ENCODE measurements at regions not wholly inside any gene's neighbourhood (a gene's known extent, or its start where the extent isn't known, plus 50 kb on each side); places are given as distances from the start of the nearest gene placed in this dataset.

GRCh38 chr16:52757746-52758472 lies 211.0 kb upstream of the TOX3 start:
- TF ChIP-seq, protein P1, sequence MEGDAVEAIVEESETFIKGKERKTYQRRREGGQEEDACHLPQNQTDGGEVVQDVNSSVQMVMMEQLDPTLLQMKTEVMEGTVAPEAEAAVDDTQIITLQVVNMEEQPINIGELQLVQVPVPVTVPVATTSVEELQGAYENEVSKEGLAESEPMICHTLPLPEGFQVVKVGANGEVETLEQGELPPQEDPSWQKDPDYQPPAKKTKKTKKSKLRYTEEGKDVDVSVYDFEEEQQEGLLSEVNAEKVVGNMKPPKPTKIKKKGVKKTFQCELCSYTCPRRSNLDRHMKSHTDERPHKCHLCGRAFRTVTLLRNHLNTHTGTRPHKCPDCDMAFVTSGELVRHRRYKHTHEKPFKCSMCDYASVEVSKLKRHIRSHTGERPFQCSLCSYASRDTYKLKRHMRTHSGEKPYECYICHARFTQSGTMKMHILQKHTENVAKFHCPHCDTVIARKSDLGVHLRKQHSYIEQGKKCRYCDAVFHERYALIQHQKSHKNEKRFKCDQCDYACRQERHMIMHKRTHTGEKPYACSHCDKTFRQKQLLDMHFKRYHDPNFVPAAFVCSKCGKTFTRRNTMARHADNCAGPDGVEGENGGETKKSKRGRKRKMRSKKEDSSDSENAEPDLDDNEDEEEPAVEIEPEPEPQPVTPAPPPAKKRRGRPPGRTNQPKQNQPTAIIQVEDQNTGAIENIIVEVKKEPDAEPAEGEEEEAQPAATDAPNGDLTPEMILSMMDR (IDR thresholded peaks at IDR 0.05), result no peak
- no peak for TF ChIP-seq POLR2A (IDR thresholded peaks at IDR 0.05)
